ENCODE measurements at regions not wholly inside any gene's neighbourhood (a gene's known extent, or its start where the extent isn't known, plus 50 kb on each side); places are given as distances from the start of the nearest gene placed in this dataset.
"Not testable (repeated sequence)": the region's sequence is repeated elsewhere in the genome, so short reads cannot be mapped to it uniquely, and the experiment has no call there.

DNA sequence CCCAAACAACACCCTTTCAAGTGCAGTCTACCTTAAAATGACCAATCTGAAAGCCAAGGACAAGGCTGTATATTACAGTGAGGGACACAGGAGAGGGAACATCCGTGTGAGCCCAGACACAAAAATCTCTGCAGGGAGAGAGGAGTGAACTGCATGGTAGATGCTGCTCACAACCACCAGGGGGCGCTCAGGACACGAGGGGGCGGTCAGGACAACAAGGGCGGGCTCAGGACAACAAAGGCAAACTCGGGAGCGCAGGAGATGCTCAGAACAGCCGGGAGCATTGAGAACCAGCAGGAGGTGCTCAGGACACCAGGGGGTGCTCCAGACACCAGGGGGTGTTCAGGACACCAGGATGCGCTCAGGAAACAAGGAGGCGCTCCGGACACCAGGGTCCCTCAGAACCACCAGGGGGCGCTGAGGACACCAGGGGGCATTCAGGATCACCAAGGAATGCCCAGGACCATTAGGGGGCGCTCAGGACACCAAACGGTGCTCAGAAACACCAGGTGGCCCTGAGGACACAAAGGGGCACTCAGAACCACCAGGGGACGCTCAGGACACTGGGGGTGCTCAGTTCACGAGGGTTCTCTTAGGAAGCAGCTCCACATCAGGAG, 357.0 kb downstream of the TP53TG3F start:
- H3K27me3 ChIP-seq (ENCODE audit: low read depth, low read length); H3K9ac ChIP-seq (ENCODE audit: low read length); H3K9me3 ChIP-seq (ENCODE audit: insufficient read depth, low read length); H2AFZ ChIP-seq (ENCODE audit: low read depth, low read length); H3K27ac ChIP-seq (ENCODE audit: low read length); H3K4me3 ChIP-seq (ENCODE audit: low read length); H3K79me2 ChIP-seq (ENCODE audit: low read length); H3K36me3 ChIP-seq (replicated peaks; ENCODE audit: low read depth, low read length); H4K20me1 ChIP-seq (ENCODE audit: insufficient read depth, low read length); H3K4me2 ChIP-seq (ENCODE audit: low read length); H3K4me1 ChIP-seq (ENCODE audit: low read length): not testable (repeated sequence)

DNA sequence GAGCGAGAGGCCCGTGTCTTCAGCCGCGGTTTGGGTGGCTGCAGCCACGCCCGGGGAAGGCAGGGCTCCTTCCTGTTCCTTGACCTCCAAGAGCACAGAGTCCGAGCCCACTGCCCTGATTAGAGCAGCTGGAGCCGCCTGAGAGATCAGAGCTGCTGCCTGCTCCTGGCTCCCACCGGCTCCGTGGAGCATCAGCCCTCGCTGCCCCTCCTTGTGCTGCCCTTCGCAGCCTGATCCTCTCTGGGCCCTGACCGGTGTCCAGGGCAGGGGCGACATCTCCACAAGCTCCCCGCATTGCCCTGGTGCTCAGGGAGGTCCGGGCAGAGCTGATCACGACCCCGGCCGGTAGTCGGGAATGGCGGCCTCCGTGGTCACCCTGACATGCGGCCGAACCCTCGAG, 365.3 kb downstream of the TP53TG3F start:
- not testable (repeated sequence) for H3K4me3 ChIP-seq (ENCODE audit: low read length); H3K9ac ChIP-seq (ENCODE audit: low read length); H4K20me1 ChIP-seq (ENCODE audit: insufficient read depth, low read length); H3K9me3 ChIP-seq (ENCODE audit: insufficient read depth, low read length); H3K36me3 ChIP-seq (replicated peaks; ENCODE audit: low read depth, low read length); H3K27ac ChIP-seq (ENCODE audit: low read length); H3K27me3 ChIP-seq (ENCODE audit: low read depth, low read length); H2AFZ ChIP-seq (ENCODE audit: low read depth, low read length); H3K4me1 ChIP-seq (ENCODE audit: low read length); H3K79me2 ChIP-seq (ENCODE audit: low read length); H3K4me2 ChIP-seq (ENCODE audit: low read length)

DNA sequence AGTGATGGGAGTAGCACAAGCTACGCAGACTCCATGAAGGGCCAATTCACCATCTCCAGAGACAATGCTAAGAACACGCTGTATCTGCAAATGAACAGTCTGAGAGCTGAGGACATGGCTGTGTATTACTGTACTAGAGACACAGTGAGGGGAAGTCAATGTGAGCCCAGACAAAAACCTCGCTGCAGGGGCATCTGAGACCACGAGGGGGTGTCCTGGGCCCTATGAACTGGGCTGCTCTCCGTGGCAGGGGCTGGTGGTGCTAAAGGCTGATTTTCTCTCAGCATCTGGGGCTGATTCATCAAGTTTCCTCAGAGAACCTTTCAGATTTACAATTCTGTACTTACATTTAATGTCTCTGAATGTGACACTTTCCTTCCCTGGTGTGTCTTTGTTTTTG, 368.1 kb downstream of the TP53TG3F start:
- not testable (repeated sequence) for H2AFZ ChIP-seq (ENCODE audit: low read depth, low read length); H3K9ac ChIP-seq (ENCODE audit: low read length)

DNA sequence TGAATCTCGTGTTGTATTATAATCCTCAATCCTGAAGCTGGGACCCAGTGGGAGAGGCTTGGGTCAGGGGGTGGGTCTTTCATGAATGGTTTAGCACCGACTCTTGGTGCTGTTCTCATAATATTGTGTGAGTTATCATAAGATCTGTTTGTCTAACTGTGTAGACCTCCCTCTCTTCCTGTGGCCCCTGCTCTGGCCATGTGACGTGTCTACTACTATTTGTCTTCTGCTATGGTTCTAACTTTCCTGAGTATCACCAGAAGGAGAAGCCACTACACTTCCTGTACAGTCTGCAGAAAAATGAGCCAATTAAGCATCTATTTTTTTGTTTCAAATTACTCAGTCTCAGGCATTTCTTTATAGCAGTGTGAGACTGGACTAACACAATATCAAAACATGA, 379.7 kb downstream of the TP53TG3F start:
- not testable (repeated sequence) for H3K4me1 ChIP-seq (ENCODE audit: low read length); H3K36me3 ChIP-seq (replicated peaks; ENCODE audit: low read depth, low read length); H3K9ac ChIP-seq (ENCODE audit: low read length); H3K9me3 ChIP-seq (ENCODE audit: insufficient read depth, low read length); H3K4me3 ChIP-seq (ENCODE audit: low read length); H3K4me2 ChIP-seq (ENCODE audit: low read length); H3K27me3 ChIP-seq (ENCODE audit: low read depth, low read length); H4K20me1 ChIP-seq (ENCODE audit: insufficient read depth, low read length); H2AFZ ChIP-seq (ENCODE audit: low read depth, low read length); H3K79me2 ChIP-seq (ENCODE audit: low read length); H3K27ac ChIP-seq (ENCODE audit: low read length)

More for the DNA sequence above, 368.1 kb downstream of the TP53TG3F start:
- H3K27me3 ChIP-seq (ENCODE audit: low read depth, low read length); H4K20me1 ChIP-seq (ENCODE audit: insufficient read depth, low read length); H3K9me3 ChIP-seq (ENCODE audit: insufficient read depth, low read length); H3K4me3 ChIP-seq (ENCODE audit: low read length); H3K79me2 ChIP-seq (ENCODE audit: low read length); H3K27ac ChIP-seq (ENCODE audit: low read length); H3K4me1 ChIP-seq (ENCODE audit: low read length); H3K4me2 ChIP-seq (ENCODE audit: low read length); H3K36me3 ChIP-seq (replicated peaks; ENCODE audit: low read depth, low read length): not testable (repeated sequence)

DNA sequence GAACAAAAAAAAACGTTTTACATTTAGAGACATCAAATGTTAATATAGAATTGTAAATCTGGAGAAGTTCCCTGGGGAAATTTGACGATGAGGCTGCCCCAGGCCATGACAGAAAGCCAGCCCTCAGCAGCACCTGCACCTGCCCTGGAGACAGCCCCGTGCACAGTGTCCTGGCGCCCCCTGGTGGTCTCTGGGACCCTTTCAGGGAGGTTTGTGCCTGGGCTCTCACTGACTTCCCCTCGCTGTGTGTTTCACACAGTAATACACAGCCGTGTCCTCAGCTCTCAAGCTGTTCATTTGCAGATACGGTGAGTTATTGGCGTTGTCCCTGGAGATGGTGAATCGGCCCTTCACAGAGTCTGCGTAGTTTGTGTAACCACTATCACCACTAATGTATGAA, 385.1 kb downstream of the TP53TG3F start:
- H3K4me3 ChIP-seq (ENCODE audit: low read length); H3K4me1 ChIP-seq (ENCODE audit: low read length); H3K4me2 ChIP-seq (ENCODE audit: low read length); H3K79me2 ChIP-seq (ENCODE audit: low read length); H3K9ac ChIP-seq (ENCODE audit: low read length); H2AFZ ChIP-seq (ENCODE audit: low read depth, low read length); H4K20me1 ChIP-seq (ENCODE audit: insufficient read depth, low read length); H3K36me3 ChIP-seq (replicated peaks; ENCODE audit: low read depth, low read length); H3K9me3 ChIP-seq (ENCODE audit: insufficient read depth, low read length); H3K27me3 ChIP-seq (ENCODE audit: low read depth, low read length); H3K27ac ChIP-seq (ENCODE audit: low read length): not testable (repeated sequence)
- TF ChIP-seq, protein P1, sequence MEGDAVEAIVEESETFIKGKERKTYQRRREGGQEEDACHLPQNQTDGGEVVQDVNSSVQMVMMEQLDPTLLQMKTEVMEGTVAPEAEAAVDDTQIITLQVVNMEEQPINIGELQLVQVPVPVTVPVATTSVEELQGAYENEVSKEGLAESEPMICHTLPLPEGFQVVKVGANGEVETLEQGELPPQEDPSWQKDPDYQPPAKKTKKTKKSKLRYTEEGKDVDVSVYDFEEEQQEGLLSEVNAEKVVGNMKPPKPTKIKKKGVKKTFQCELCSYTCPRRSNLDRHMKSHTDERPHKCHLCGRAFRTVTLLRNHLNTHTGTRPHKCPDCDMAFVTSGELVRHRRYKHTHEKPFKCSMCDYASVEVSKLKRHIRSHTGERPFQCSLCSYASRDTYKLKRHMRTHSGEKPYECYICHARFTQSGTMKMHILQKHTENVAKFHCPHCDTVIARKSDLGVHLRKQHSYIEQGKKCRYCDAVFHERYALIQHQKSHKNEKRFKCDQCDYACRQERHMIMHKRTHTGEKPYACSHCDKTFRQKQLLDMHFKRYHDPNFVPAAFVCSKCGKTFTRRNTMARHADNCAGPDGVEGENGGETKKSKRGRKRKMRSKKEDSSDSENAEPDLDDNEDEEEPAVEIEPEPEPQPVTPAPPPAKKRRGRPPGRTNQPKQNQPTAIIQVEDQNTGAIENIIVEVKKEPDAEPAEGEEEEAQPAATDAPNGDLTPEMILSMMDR (IDR thresholded peaks at IDR 0.05; ENCODE audit: low read depth, low read length): peak; percentile 15
